Calu3 (cell line): ENCODE measurements at regions not wholly inside any gene's neighbourhood (a gene's known extent, or its start where the extent isn't known, plus 50 kb on each side); places are given as distances from the start of the nearest gene placed in this dataset.

ENCODE experiments used
- BruUV-seq: library from RNA; stranded (reverse); fragments of 400-500 nt; replicated peaks from 2 replicates; lab custom pipeline; 2021; lab: Mats Ljungman, UMichigan
- CTCF ChIA-PET: fragments of 300-600 bp; sonication (Branson Sonifier 250); formaldehyde crosslinking; loops from one replicate; lab custom pipeline; 2022; ENCODE audit warnings: antibody characterized with exemption; lab: Charles Lee
- DNase-seq: peaks from one replicate; pipeline ENCODE4 v3.0.0; 2022
- H3K27ac Mint-ChIP-seq: one replicate; pipeline ENCODE4 v1.8.0; 2022; ENCODE audit warnings: mixed read lengths; ENCODE audit not compliant: unreplicated experiment
- H3K27me3 Mint-ChIP-seq: one replicate; pipeline ENCODE4 v1.8.0; 2022; ENCODE audit warnings: mixed read lengths; ENCODE audit not compliant: unreplicated experiment
- H3K36me3 Mint-ChIP-seq: one replicate; pipeline ENCODE4 v1.8.0; 2022; ENCODE audit warnings: mild to moderate bottlenecking, moderate library complexity, mixed read lengths; ENCODE audit not compliant: insufficient read depth, unreplicated experiment
- H3K4me1 Mint-ChIP-seq: one replicate; pipeline ENCODE4 v1.8.0; 2022; ENCODE audit warnings: mild to moderate bottlenecking, low read depth, mixed read lengths; ENCODE audit not compliant: unreplicated experiment
- H3K4me3 Mint-ChIP-seq: one replicate; pipeline ENCODE4 v1.8.0; 2022; ENCODE audit warnings: mild to moderate bottlenecking, low read depth, moderate library complexity, mixed read lengths; ENCODE audit not compliant: unreplicated experiment
- H3K9me3 Mint-ChIP-seq: one replicate; pipeline ENCODE4 v1.8.0; 2022; ENCODE audit warnings: low read depth, mixed read lengths; ENCODE audit not compliant: unreplicated experiment
- intact Hi-C: fragments of 100-400 bp; cut with micrococcal nuclease; formaldehyde crosslinking; loops from one replicate; pipeline ENCODE4 v1.10.0; 2022; ENCODE audit not compliant: unreplicated experiment
- TF ChIP-seq, protein P1 (sequence below): fragments of 200-600 bp; IDR thresholded peaks from one replicate; pipeline ENCODE4 v1.8.0; 2022; ENCODE audit warnings: antibody characterized with exemption; ENCODE audit not compliant: unreplicated experiment

GRCh38 chr2:196324211-196324610 lies 152.8 kb upstream of the STK17B start:
- H3K4me3 Mint-ChIP-seq = no peak overlapping the region
- no TSS peak for BruUV-seq
- no peak overlapping the region for H3K27ac Mint-ChIP-seq
- H3K27me3 Mint-ChIP-seq = no peaks in the 10 kb centered on the region
- intact Hi-C loops = no loop called here
- TF ChIP-seq, protein P1, sequence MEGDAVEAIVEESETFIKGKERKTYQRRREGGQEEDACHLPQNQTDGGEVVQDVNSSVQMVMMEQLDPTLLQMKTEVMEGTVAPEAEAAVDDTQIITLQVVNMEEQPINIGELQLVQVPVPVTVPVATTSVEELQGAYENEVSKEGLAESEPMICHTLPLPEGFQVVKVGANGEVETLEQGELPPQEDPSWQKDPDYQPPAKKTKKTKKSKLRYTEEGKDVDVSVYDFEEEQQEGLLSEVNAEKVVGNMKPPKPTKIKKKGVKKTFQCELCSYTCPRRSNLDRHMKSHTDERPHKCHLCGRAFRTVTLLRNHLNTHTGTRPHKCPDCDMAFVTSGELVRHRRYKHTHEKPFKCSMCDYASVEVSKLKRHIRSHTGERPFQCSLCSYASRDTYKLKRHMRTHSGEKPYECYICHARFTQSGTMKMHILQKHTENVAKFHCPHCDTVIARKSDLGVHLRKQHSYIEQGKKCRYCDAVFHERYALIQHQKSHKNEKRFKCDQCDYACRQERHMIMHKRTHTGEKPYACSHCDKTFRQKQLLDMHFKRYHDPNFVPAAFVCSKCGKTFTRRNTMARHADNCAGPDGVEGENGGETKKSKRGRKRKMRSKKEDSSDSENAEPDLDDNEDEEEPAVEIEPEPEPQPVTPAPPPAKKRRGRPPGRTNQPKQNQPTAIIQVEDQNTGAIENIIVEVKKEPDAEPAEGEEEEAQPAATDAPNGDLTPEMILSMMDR = no peak
- H3K4me1 Mint-ChIP-seq = no peaks in the 10 kb centered on the region
- H3K36me3 Mint-ChIP-seq = no peaks in the 10 kb centered on the region
- no peak for DNase-seq
- CTCF ChIA-PET = no interaction called here
- no peaks in the 10 kb centered on the region for H3K9me3 Mint-ChIP-seq

GRCh38 chr2:196328088-196328680 lies 156.8 kb upstream of the STK17B start:
- intact Hi-C loops = no loop called here
- BruUV-seq = no TSS peak
- Mint-ChIP-seq H3K36me3 (no peaks in the 10 kb centered on the region), H3K27ac (no peak overlapping the region), H3K4me3 (no peak overlapping the region), H3K9me3 (no peaks in the 10 kb centered on the region), H3K27me3 (no peaks in the 10 kb centered on the region), H3K4me1 (peaks cover 22% of the 10 kb centered on the region)
- TF ChIP-seq, protein P1 = no peak
- no peak for DNase-seq
- CTCF ChIA-PET = no interaction called here

GRCh38 chr2:196329959-196330358 lies 158.6 kb upstream of the STK17B start:
- H3K36me3 Mint-ChIP-seq = no peaks in the 10 kb centered on the region
- DNase-seq = no peak
- H3K4me3 Mint-ChIP-seq = no peak overlapping the region
- H3K27ac Mint-ChIP-seq = no peak overlapping the region
- no peaks in the 10 kb centered on the region for H3K9me3 Mint-ChIP-seq
- H3K4me1 Mint-ChIP-seq = peaks cover 30% of the 10 kb centered on the region
- intact Hi-C loops = no loop called here
- TF ChIP-seq, protein P1 = no peak
- CTCF ChIA-PET = no interaction called here
- BruUV-seq = no TSS peak
- no peaks in the 10 kb centered on the region for H3K27me3 Mint-ChIP-seq

GRCh38 chr2:196330645-196331044 lies 159.3 kb upstream of the STK17B start:
- no peak for DNase-seq
- H3K27ac Mint-ChIP-seq = peak overlapping the region; percentile 6
- H3K4me1 Mint-ChIP-seq = peaks cover 37% of the 10 kb centered on the region
- no TSS peak for BruUV-seq
- no peak overlapping the region for H3K4me3 Mint-ChIP-seq
- H3K27me3 Mint-ChIP-seq = no peaks in the 10 kb centered on the region
- H3K36me3 Mint-ChIP-seq = no peaks in the 10 kb centered on the region
- TF ChIP-seq, protein P1 = no peak
- CTCF ChIA-PET = no interaction called here
- intact Hi-C loops = no loop called here
- no peaks in the 10 kb centered on the region for H3K9me3 Mint-ChIP-seq
